GM18505 (cell line): ENCODE measurements at regions not wholly inside any gene's neighbourhood (a gene's known extent, or its start where the extent isn't known, plus 50 kb on each side); places are given as distances from the start of the nearest gene placed in this dataset.

Experiments
- ATAC-seq: cut with Tn5 transposase; IDR thresholded peaks from one replicate; pipeline ENCODE4 v1.9.1; 2021; ENCODE audit not compliant: unreplicated experiment
- POLR2A ChIP-seq: IDR thresholded peaks from 4 replicates; pipeline ENCODE4 v1.6.1; 2011; ENCODE audit warnings: borderline replicate concordance; ENCODE audit not compliant: insufficient read depth, insufficient read length; ENCODE audit errors: extremely low read depth

- no peak for TF ChIP-seq POLR2A
- no peak for ATAC-seq
Observed at GRCh38 chr2:147040298-147041120, 804.3 kb upstream of the ACVR2A start.

- TF ChIP-seq POLR2A, result no peak
- ATAC-seq, result no peak
Observed at GRCh38 chr2:147037048-147037447, 807.8 kb upstream of the ACVR2A start.

GRCh38 chr2:147033044-147033443, 811.8 kb upstream of the ACVR2A start:
- no peak for ATAC-seq
- TF ChIP-seq POLR2A, result no peak

- ATAC-seq, result no peak
- no peak for TF ChIP-seq POLR2A
Observed at GRCh38 chr2:147031897-147032296, 812.9 kb upstream of the ACVR2A start.

GRCh38 chr2:147030966-147031720, 813.7 kb upstream of the ACVR2A start:
- TF ChIP-seq POLR2A, result no peak
- no peak for ATAC-seq

- ATAC-seq, result no peak
- no peak for TF ChIP-seq POLR2A
Observed at GRCh38 chr2:147027436-147027835, 817.4 kb upstream of the ACVR2A start.

- ATAC-seq, result no peak
- no peak for TF ChIP-seq POLR2A
Observed at GRCh38 chr2:147026664-147027295, 818.0 kb upstream of the ACVR2A start.

- no peak for ATAC-seq
- no peak for TF ChIP-seq POLR2A
Observed at GRCh38 chr2:147025646-147026585, 818.9 kb upstream of the ACVR2A start.

- no peak for ATAC-seq
Observed at GRCh38 chr2:147019311-147019710, 825.5 kb upstream of the ACVR2A start.

GRCh38 chr2:147017951-147018645, 826.7 kb upstream of the ACVR2A start:
- no peak for TF ChIP-seq POLR2A
- no peak for ATAC-seq

More at GRCh38 chr2:147019311-147019710, 825.5 kb upstream of the ACVR2A start:
- no peak for TF ChIP-seq POLR2A

GRCh38 chr2:147016181-147016580, 828.6 kb upstream of the ACVR2A start:
- no peak for ATAC-seq
- no peak for TF ChIP-seq POLR2A

- ATAC-seq, result no peak
- no peak for TF ChIP-seq POLR2A
Observed at GRCh38 chr2:147015591-147015990, 829.2 kb upstream of the ACVR2A start.

GRCh38 chr2:147013696-147014392, 831.0 kb upstream of the ACVR2A start:
- no peak for ATAC-seq
- no peak for TF ChIP-seq POLR2A
